Thoracic aorta (tissue), 2 donors: ENCODE measurements at regions not wholly inside any gene's neighbourhood (a gene's known extent, or its start where the extent isn't known, plus 50 kb on each side); places are given as distances from the start of the nearest gene placed in this dataset.

ENCODE experiments used
- ATAC-seq: fragments of 150-250 bp; one replicate; pipeline ENCODE4 v1.8.0; 2017; ENCODE audit warnings: low read depth; ENCODE audit not compliant: insufficient number of reproducible peaks, low FRiP score
- DNase-seq: peaks from one replicate; pipeline ENCODE4 v3.0.0-alpha.2; 2020; ENCODE audit warnings: low spot score
- H3K27ac ChIP-seq, 2 donors: fragments of 200-600 bp; sonication (generic); 1 replicate in 1 of 2; 2 replicates in 1 of 2; pipeline ENCODE4 v1.5.1; 2016; ENCODE audit warnings: mild to moderate bottlenecking in 2 of 2, moderate library complexity in 2 of 2
- H3K27me3 ChIP-seq: fragments of 200-600 bp; sonication (generic); replicated peaks from 2 replicates; pipeline ENCODE4 v1.6.0; 2016; ENCODE audit warnings: mild to moderate bottlenecking; ENCODE audit not compliant: insufficient read depth
- H3K36me3 ChIP-seq: fragments of 200-600 bp; sonication (generic); one replicate; pipeline ENCODE4 v1.5.1; 2016
- H3K4me1 ChIP-seq, 2 donors: fragments of 200-600 bp; sonication (generic); 1 replicate in 1 of 2; 2 replicates in 1 of 2; pipeline versions ENCODE4 v1.5.1 to v1.6.0; 2016; ENCODE audit warnings: low read depth in 2 of 2, mild to moderate bottlenecking in 1 of 2; ENCODE audit not compliant: control insufficient read depth in 1 of 2
- H3K4me3 ChIP-seq: fragments of 200-600 bp; sonication (generic); 2 replicates; pipeline ENCODE4 v1.5.1; 2016; ENCODE audit warnings: mild to moderate bottlenecking
- H3K9me3 ChIP-seq: fragments of 200-600 bp; sonication (generic); 2 replicates; pipeline ENCODE4 v1.5.1; 2016
- CTCF ChIP-seq: fragments of 200-600 bp; sonication (generic); IDR thresholded peaks from one replicate; pipeline ENCODE4 v1.5.1; 2019; ENCODE audit warnings: antibody characterized with exemption

GRCh38 chr22:27228771-27229170 lies 571.4 kb downstream of the MIAT start:
- Histone ChIP-seq H3K36me3 (no peaks in the 10 kb centered on the region), H3K4me1 (peaks cover 0 to 22% of the 10 kb centered on the region in 2 donors), H3K27ac (no peak overlapping the region), H3K9me3 (no peaks in the 10 kb centered on the region), H3K27me3 (no peaks in the 10 kb centered on the region), H3K4me3 (no peak overlapping the region)
- no peak for ATAC-seq
- no peak for DNase-seq
- no peak for TF ChIP-seq CTCF

- no peak overlapping the region for H3K4me3 ChIP-seq
- ATAC-seq = no peak
- no peaks in the 10 kb centered on the region for H3K36me3 ChIP-seq
- H3K9me3 ChIP-seq = no peaks in the 10 kb centered on the region
- DNase-seq = no peak
- TF ChIP-seq CTCF = no peak
- no peaks in the 10 kb centered on the region for H3K27me3 ChIP-seq
- H3K4me1 ChIP-seq = peaks cover 0 to 13% of the 10 kb centered on the region in 2 donors
- no peak overlapping the region for H3K27ac ChIP-seq
These were observed 571.4 kb downstream of the MN1 start for GRCh38 chr22:27230189-27230588.

GRCh38 chr22:27231266-27231665 lies 570.3 kb downstream of the MN1 start:
- no peak for DNase-seq
- Histone ChIP-seq H3K27me3 (no peaks in the 10 kb centered on the region), H3K4me1 (peaks cover 0 to 13% of the 10 kb centered on the region in 2 donors), H3K36me3 (no peaks in the 10 kb centered on the region), H3K9me3 (no peaks in the 10 kb centered on the region), H3K27ac (no peak overlapping the region), H3K4me3 (no peak overlapping the region)
- no peak for ATAC-seq
- TF ChIP-seq CTCF = no peak

GRCh38 chr22:27232077-27232476 lies 569.5 kb downstream of the MN1 start:
- no peaks in the 10 kb centered on the region for H3K36me3 ChIP-seq
- no peaks in the 10 kb centered on the region for H3K9me3 ChIP-seq
- no peak for DNase-seq
- no peaks in the 10 kb centered on the region for H3K27me3 ChIP-seq
- H3K27ac ChIP-seq = no peak overlapping the region
- no peak for TF ChIP-seq CTCF
- H3K4me1 ChIP-seq = peaks cover 0 to 13% of the 10 kb centered on the region in 2 donors
- H3K4me3 ChIP-seq = no peak overlapping the region
- ATAC-seq = no peak

GRCh38 chr22:27237080-27237741 lies 564.3 kb downstream of the MN1 start:
- Histone ChIP-seq H3K27me3 (no peaks in the 10 kb centered on the region), H3K27ac (no peak overlapping the region), H3K4me1 (peaks cover 19 to 41% of the 10 kb centered on the region in 2 donors), H3K4me3 (no peak overlapping the region), H3K36me3 (no peaks in the 10 kb centered on the region), H3K9me3 (no peaks in the 10 kb centered on the region)
- no peak for DNase-seq
- TF ChIP-seq CTCF = no peak
- ATAC-seq = no peak
